ENCODE measurements at regions not wholly inside any gene's neighbourhood (a gene's known extent, or its start where the extent isn't known, plus 50 kb on each side); places are given as distances from the start of the nearest gene placed in this dataset.

DNA sequence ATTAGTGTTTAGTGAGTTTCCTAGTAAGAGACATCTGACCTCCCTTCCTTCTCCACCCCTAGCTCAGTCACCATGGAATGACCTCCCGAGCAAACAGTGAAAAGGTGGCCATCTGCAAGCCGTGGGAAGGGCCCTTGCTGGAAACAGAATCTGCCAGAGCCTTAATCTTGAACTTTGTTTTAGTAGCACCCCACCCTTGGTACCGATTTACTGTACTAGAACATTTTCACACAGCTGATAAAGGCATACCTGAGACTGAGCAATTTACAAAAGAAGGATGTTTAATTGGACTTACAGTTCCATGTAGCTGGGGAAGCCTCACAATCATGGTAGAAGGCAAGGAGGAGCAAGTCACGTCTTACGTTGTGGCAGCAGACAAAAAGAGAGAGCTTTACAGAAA is 655.8 kb downstream of the TSN start:
- TF ChIP-seq, protein P1, sequence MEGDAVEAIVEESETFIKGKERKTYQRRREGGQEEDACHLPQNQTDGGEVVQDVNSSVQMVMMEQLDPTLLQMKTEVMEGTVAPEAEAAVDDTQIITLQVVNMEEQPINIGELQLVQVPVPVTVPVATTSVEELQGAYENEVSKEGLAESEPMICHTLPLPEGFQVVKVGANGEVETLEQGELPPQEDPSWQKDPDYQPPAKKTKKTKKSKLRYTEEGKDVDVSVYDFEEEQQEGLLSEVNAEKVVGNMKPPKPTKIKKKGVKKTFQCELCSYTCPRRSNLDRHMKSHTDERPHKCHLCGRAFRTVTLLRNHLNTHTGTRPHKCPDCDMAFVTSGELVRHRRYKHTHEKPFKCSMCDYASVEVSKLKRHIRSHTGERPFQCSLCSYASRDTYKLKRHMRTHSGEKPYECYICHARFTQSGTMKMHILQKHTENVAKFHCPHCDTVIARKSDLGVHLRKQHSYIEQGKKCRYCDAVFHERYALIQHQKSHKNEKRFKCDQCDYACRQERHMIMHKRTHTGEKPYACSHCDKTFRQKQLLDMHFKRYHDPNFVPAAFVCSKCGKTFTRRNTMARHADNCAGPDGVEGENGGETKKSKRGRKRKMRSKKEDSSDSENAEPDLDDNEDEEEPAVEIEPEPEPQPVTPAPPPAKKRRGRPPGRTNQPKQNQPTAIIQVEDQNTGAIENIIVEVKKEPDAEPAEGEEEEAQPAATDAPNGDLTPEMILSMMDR (IDR thresholded peaks at IDR 0.05; ENCODE audit: low read depth, low read length): no peak
- TF ChIP-seq POLR2A (IDR thresholded peaks at IDR 0.05; ENCODE audit: extremely low read depth, insufficient read length): no peak
- TF ChIP-seq, protein P2, sequence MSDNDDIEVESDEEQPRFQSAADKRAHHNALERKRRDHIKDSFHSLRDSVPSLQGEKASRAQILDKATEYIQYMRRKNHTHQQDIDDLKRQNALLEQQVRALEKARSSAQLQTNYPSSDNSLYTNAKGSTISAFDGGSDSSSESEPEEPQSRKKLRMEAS (IDR thresholded peaks at IDR 0.05; ENCODE audit: low read depth, low read length): no peak
- no peak for TF ChIP-seq MYC (IDR thresholded peaks at IDR 0.05; ENCODE audit: low read depth, low read length)
